ENCODE measurements at regions not wholly inside any gene's neighbourhood (a gene's known extent, or its start where the extent isn't known, plus 50 kb on each side); places are given as distances from the start of the nearest gene placed in this dataset.

DNA sequence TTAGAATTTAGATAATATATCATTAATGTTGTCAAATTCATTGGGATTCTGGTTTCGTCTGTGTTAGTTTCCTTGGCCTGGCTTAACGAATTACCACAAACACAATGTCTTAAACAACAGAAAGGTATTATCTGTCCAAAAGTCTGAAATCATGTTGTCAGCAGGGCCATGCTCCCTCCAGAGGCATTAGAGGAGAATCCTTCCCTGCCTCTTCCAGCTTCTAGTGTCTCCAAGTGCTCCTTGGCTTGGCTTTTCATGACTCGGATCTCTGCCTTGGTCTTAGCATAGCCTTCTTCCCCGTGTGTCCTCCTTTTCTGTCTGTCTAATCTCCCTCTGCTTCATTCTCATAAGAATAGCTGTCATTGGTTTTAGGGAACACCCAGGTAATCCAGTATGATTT lies 482.5 kb downstream of the SEMA3D start:
- ChIA-PET CTCF (interaction anchor here (1.0 kb wide), 1 partner anchor 11 kb away, joined by 4 read pairs; no protein-coding TSS in a partner anchor), POLR2A (no interaction called here)

DNA sequence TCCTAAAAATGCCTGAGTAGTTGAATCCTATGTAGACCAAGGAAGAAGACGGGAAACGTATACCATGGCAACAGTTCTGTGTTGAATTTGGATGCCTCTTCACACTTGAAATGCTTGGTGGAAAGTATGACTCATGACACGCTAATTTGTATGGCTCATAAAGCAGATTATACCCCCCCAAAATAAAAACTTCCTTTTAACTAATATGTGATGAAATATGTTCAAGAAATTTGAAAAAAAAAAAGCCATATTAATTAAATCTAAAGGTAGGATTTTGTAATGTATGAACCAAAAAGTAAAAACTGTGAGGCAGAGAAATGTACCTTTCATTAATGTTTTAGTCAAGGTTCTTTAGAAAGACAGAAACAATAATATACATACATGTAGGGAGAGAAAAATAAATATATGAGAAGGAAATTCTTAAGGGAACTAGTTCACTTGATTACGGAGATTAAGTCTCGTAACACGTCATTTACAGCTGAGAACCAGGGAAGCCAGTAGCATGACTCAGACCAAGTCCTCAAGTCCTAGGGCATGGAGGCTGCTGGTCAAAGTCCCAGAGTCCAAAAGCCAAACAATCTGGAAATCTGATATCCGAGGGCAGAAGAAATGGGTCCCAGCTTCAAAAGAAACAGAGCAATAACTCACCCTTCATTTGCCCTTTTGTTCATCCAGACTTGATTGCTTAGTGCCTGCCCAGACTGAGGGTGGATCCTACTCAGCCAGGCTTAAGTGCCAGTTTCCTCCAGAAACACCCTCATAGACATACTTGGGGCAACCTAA lies 485.1 kb downstream of the SEMA3D start:
- Histone ChIP-seq H4K20me1 (ENCODE audit: insufficient read depth) (no peaks in the 10 kb centered on the region), H2AFZ (ENCODE audit: low read depth) (peak overlapping the region; percentile 38), H3K27ac (ENCODE audit: low read depth in 2 of 2, low read length in 1 of 2) (peak overlapping the region; percentile 43 to 82; a peak in 3 of 4 replicates), H3K79me2 (ENCODE audit: insufficient read depth) (no peaks in the 10 kb centered on the region), H3K4me2 (peak overlapping the region; percentile 23), H3K4me3 (ENCODE audit: low read depth in 2 of 2, low read length in 1 of 2) (no peak overlapping the region), H3K9me2 (no peaks in the 10 kb centered on the region), H3K27me3 (ENCODE audit: insufficient read depth) (no peaks in the 10 kb centered on the region), H3K9me3 (no peaks in the 10 kb centered on the region), H3K9ac (peak overlapping the region; percentile 42), H3K4me1 (ENCODE audit: control insufficient read depth in 1 of 2, insufficient read depth in 2 of 2, low read depth in 1 of 2, low read length in 1 of 2) (peaks cover 3 to 28% of the 10 kb centered on the region in 2 experiments; a peak in 3 of 4 replicates), H3F3A (replicated peaks; ENCODE audit: insufficient read depth) (peaks cover 44% of the 10 kb centered on the region), H3K36me3 (replicated peaks in 1 of 2; ENCODE audit: control insufficient read depth in 1 of 2, insufficient read depth in 2 of 2, low read length in 1 of 2) (no peaks in the 10 kb centered on the region)
- DNase-seq = no peak
- ChIA-PET POLR2A (no interaction called here), CTCF (no interaction called here)
- 37% methylated on average over 7 of the region's 7 CpGs for WGBS (ENCODE audit: low lambda C conversion rate)
- no peak for TF ChIP-seq RAD21 (IDR thresholded peaks at IDR 0.05; ENCODE audit: low read length)
- TF ChIP-seq, protein P1, sequence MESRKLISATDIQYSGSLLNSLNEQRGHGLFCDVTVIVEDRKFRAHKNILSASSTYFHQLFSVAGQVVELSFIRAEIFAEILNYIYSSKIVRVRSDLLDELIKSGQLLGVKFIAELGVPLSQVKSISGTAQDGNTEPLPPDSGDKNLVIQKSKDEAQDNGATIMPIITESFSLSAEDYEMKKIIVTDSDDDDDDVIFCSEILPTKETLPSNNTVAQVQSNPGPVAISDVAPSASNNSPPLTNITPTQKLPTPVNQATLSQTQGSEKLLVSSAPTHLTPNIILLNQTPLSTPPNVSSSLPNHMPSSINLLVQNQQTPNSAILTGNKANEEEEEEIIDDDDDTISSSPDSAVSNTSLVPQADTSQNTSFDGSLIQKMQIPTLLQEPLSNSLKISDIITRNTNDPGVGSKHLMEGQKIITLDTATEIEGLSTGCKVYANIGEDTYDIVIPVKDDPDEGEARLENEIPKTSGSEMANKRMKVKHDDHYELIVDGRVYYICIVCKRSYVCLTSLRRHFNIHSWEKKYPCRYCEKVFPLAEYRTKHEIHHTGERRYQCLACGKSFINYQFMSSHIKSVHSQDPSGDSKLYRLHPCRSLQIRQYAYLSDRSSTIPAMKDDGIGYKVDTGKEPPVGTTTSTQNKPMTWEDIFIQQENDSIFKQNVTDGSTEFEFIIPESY (IDR thresholded peaks at IDR 0.05; ENCODE audit: borderline replicate concordance, low read depth) = no peak
- no peak for TF ChIP-seq NRF1 (IDR thresholded peaks at IDR 0.05; ENCODE audit: low read depth, low read length)
- TF ChIP-seq FOSL2 (IDR thresholded peaks at IDR 0.05; ENCODE audit: borderline replicate concordance, low read depth) = peak; percentile 79
- TF ChIP-seq, protein P2, sequence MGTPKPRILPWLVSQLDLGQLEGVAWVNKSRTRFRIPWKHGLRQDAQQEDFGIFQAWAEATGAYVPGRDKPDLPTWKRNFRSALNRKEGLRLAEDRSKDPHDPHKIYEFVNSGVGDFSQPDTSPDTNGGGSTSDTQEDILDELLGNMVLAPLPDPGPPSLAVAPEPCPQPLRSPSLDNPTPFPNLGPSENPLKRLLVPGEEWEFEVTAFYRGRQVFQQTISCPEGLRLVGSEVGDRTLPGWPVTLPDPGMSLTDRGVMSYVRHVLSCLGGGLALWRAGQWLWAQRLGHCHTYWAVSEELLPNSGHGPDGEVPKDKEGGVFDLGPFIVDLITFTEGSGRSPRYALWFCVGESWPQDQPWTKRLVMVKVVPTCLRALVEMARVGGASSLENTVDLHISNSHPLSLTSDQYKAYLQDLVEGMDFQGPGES (IDR thresholded peaks at IDR 0.05; ENCODE audit: low read depth, low read length) = no peak
- no peak for TF ChIP-seq TAF1 (IDR thresholded peaks at IDR 0.05; ENCODE audit: borderline replicate concordance, low read depth, low read length)
- TF ChIP-seq JUND (IDR thresholded peaks at IDR 0.05) = peak; percentile 58
- TF ChIP-seq GABPA (IDR thresholded peaks at IDR 0.05; ENCODE audit: low read depth) = no peak
- no peak for TF ChIP-seq ELF1 (IDR thresholded peaks at IDR 0.05)
- peak; percentile 63 for TF ChIP-seq TCF12 (IDR thresholded peaks at IDR 0.05)
- peak; percentile 35; the same call in 1 of the 2 replicates for TF ChIP-seq NFIC (IDR thresholded peaks at IDR 0.05; ENCODE audit: borderline replicate concordance)
- no peak for TF ChIP-seq MXI1 (IDR thresholded peaks at IDR 0.05; ENCODE audit: low read depth, low read length)
- 0 out of 2 replicates have a peak, but pooled peaks have one; percentile 39 for TF ChIP-seq YY1 (IDR thresholded peaks at IDR 0.05; ENCODE audit: low read depth)
- TF ChIP-seq, protein P3, sequence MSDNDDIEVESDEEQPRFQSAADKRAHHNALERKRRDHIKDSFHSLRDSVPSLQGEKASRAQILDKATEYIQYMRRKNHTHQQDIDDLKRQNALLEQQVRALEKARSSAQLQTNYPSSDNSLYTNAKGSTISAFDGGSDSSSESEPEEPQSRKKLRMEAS (IDR thresholded peaks at IDR 0.05; ENCODE audit: low read depth) = 0 out of 2 replicates have a peak, but pooled peaks have one; percentile 12

More for the DNA sequence above, 482.5 kb downstream of the SEMA3D start:
- Histone ChIP-seq H4K20me1 (ENCODE audit: insufficient read depth) (no peaks in the 10 kb centered on the region), H2AFZ (ENCODE audit: low read depth) (no peak overlapping the region), H3K27me3 (ENCODE audit: insufficient read depth) (no peaks in the 10 kb centered on the region), H3K4me2 (no peak overlapping the region), H3K36me3 (replicated peaks in 1 of 2; ENCODE audit: control insufficient read depth in 1 of 2, insufficient read depth in 2 of 2, low read length in 1 of 2) (peaks cover 0 to 5% of the 10 kb centered on the region in 2 experiments), H3F3A (replicated peaks; ENCODE audit: insufficient read depth) (peaks cover 33% of the 10 kb centered on the region), H3K9me3 (no peaks in the 10 kb centered on the region), H3K9ac (no peak overlapping the region), H3K4me3 (ENCODE audit: low read depth in 2 of 2, low read length in 1 of 2) (no peak overlapping the region), H3K27ac (ENCODE audit: low read depth in 2 of 2, low read length in 1 of 2) (no peak overlapping the region), H3K4me1 (ENCODE audit: control insufficient read depth in 1 of 2, insufficient read depth in 2 of 2, low read depth in 1 of 2, low read length in 1 of 2) (peaks cover 3 to 14% of the 10 kb centered on the region in 2 experiments; a peak in 3 of 4 replicates), H3K79me2 (ENCODE audit: insufficient read depth) (no peaks in the 10 kb centered on the region), H3K9me2 (peaks cover 4% of the 10 kb centered on the region; the same call in 1 of the 2 replicates)
- DNase-seq = no peak
- 95% methylated on average over 4 of the region's 4 CpGs for WGBS (ENCODE audit: low lambda C conversion rate)
- TF ChIP-seq TCF12 (IDR thresholded peaks at IDR 0.05) (no peak), TEAD4 (IDR thresholded peaks at IDR 0.05; ENCODE audit: borderline replicate concordance, insufficient read depth) (no peak), RFX5 (IDR thresholded peaks at IDR 0.05; ENCODE audit: low read length) (no peak), TAF1 (IDR thresholded peaks at IDR 0.05; ENCODE audit: borderline replicate concordance, low read depth, low read length) (no peak), FOXM1 (IDR thresholded peaks at IDR 0.05; ENCODE audit: low read depth) (no peak), JUND (IDR thresholded peaks at IDR 0.05) (no peak), RXRA (IDR thresholded peaks at IDR 0.05; ENCODE audit: borderline replicate concordance, low read depth) (no peak), EP300 (IDR thresholded peaks at IDR 0.05; ENCODE audit: borderline replicate concordance in 1 of 2, low read depth in 1 of 2, low read length in 1 of 2) (no peak), SMC3 (IDR thresholded peaks at IDR 0.05; ENCODE audit: low read depth, low read length) (no peak), FOXJ3 (CRISPR knock-in tag; IDR thresholded peaks at IDR 0.05) (no peak), POLR2AphosphoS5 (IDR thresholded peaks at IDR 0.05; ENCODE audit: low read depth, low read length) (no peak), YY1 (IDR thresholded peaks at IDR 0.05; ENCODE audit: low read depth) (no peak), ELF1 (IDR thresholded peaks at IDR 0.05) (no peak), MXI1 (IDR thresholded peaks at IDR 0.05; ENCODE audit: low read depth, low read length) (no peak)
- TF ChIP-seq, protein P4, sequence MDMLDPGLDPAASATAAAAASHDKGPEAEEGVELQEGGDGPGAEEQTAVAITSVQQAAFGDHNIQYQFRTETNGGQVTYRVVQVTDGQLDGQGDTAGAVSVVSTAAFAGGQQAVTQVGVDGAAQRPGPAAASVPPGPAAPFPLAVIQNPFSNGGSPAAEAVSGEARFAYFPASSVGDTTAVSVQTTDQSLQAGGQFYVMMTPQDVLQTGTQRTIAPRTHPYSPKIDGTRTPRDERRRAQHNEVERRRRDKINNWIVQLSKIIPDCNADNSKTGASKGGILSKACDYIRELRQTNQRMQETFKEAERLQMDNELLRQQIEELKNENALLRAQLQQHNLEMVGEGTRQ (IDR thresholded peaks at IDR 0.05; ENCODE audit: borderline replicate concordance, low read depth, low read length) = no peak
- TF ChIP-seq, protein P3 (IDR thresholded peaks at IDR 0.05; ENCODE audit: low read depth) = no peak
- TF ChIP-seq, protein P5, sequence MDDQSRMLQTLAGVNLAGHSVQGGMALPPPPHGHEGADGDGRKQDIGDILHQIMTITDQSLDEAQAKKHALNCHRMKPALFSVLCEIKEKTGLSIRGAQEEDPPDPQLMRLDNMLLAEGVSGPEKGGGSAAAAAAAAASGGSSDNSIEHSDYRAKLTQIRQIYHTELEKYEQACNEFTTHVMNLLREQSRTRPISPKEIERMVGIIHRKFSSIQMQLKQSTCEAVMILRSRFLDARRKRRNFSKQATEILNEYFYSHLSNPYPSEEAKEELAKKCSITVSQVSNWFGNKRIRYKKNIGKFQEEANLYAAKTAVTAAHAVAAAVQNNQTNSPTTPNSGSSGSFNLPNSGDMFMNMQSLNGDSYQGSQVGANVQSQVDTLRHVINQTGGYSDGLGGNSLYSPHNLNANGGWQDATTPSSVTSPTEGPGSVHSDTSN (IDR thresholded peaks at IDR 0.05) = no peak
